Glutamatergic neuron (in vitro differentiated cells): ENCODE measurements at regions not wholly inside any gene's neighbourhood (a gene's known extent, or its start where the extent isn't known, plus 50 kb on each side); places are given as distances from the start of the nearest gene placed in this dataset.

Source experiments
- DNase-seq: peaks from one replicate; pipeline ENCODE4 v3.0.0; 2022
- H3K27ac Mint-ChIP-seq: one replicate; pipeline ENCODE4 v1.8.0; 2020; ENCODE audit warnings: mild to moderate bottlenecking, mixed read lengths, inconsistent platforms; ENCODE audit not compliant: unreplicated experiment
- H3K27me3 Mint-ChIP-seq: one replicate; pipeline ENCODE4 v1.8.0; 2020; ENCODE audit warnings: mild to moderate bottlenecking, moderate library complexity, mixed read lengths, inconsistent platforms; ENCODE audit not compliant: unreplicated experiment
- H3K36me3 Mint-ChIP-seq: one replicate; pipeline ENCODE4 v1.8.0; 2020; ENCODE audit warnings: mild to moderate bottlenecking, mixed read lengths, inconsistent platforms; ENCODE audit not compliant: unreplicated experiment
- H3K4me1 Mint-ChIP-seq: one replicate; pipeline ENCODE4 v1.8.0; 2020; ENCODE audit warnings: mild to moderate bottlenecking, low read depth, mixed read lengths, inconsistent platforms; ENCODE audit not compliant: unreplicated experiment
- H3K4me3 Mint-ChIP-seq: one replicate; pipeline ENCODE4 v1.8.0; 2020; ENCODE audit warnings: mild to moderate bottlenecking, mixed read lengths, inconsistent platforms; ENCODE audit not compliant: unreplicated experiment
- H3K9me3 Mint-ChIP-seq: one replicate; pipeline ENCODE4 v1.8.0; 2020; ENCODE audit warnings: mild to moderate bottlenecking, moderate library complexity, mixed read lengths, inconsistent platforms; ENCODE audit not compliant: unreplicated experiment
- CTCF ChIP-seq: fragments of 200-600 bp; sonication (generic); IDR thresholded peaks from one replicate; pipeline ENCODE4 v1.5.0; 2021; ENCODE audit not compliant: partially characterized antibody, unreplicated experiment

GRCh38 chr4:179071131-179071530 lies 1628.9 kb upstream of the AGA start:
- H3K4me3 Mint-ChIP-seq: no peak overlapping the region
- H3K9me3 Mint-ChIP-seq: no peaks in the 10 kb centered on the region
- no peak for DNase-seq
- no peaks in the 10 kb centered on the region for H3K36me3 Mint-ChIP-seq
- peaks cover 2% of the 10 kb centered on the region for H3K27me3 Mint-ChIP-seq
- H3K27ac Mint-ChIP-seq: no peak overlapping the region
- peaks cover 5% of the 10 kb centered on the region for H3K4me1 Mint-ChIP-seq
- TF ChIP-seq CTCF: no peak

- no peak overlapping the region for H3K27ac Mint-ChIP-seq
Observed at GRCh38 chr4:179076865-179077264, 1634.6 kb upstream of the AGA start.

GRCh38 chr4:179095585-179096221 lies 1653.5 kb upstream of the AGA start:
- Mint-ChIP-seq H3K27me3 (no peaks in the 10 kb centered on the region), H3K36me3 (no peaks in the 10 kb centered on the region), H3K4me1 (no peaks in the 10 kb centered on the region), H3K9me3 (no peaks in the 10 kb centered on the region), H3K4me3 (no peak overlapping the region), H3K27ac (no peak overlapping the region)
- DNase-seq: no peak
- no peak for TF ChIP-seq CTCF

More at GRCh38 chr4:179076865-179077264, 1634.6 kb upstream of the AGA start:
- Mint-ChIP-seq H3K9me3 (no peaks in the 10 kb centered on the region), H3K4me1 (peaks cover 5% of the 10 kb centered on the region), H3K27me3 (peaks cover 2% of the 10 kb centered on the region), H3K4me3 (no peak overlapping the region), H3K36me3 (no peaks in the 10 kb centered on the region)
- DNase-seq: no peak
- TF ChIP-seq CTCF: no peak

GRCh38 chr4:179097741-179098140 lies 1655.5 kb upstream of the AGA start:
- Mint-ChIP-seq H3K9me3 (no peaks in the 10 kb centered on the region), H3K4me3 (no peak overlapping the region), H3K27ac (no peak overlapping the region), H3K4me1 (no peaks in the 10 kb centered on the region), H3K36me3 (no peaks in the 10 kb centered on the region), H3K27me3 (no peaks in the 10 kb centered on the region)
- DNase-seq: no peak
- TF ChIP-seq CTCF: no peak

GRCh38 chr4:179110356-179110755 lies 1668.1 kb upstream of the AGA start:
- TF ChIP-seq CTCF: no peak
- no peak overlapping the region for H3K4me3 Mint-ChIP-seq
- DNase-seq: no peak
- H3K9me3 Mint-ChIP-seq: no peaks in the 10 kb centered on the region
- no peak overlapping the region for H3K27ac Mint-ChIP-seq
- H3K36me3 Mint-ChIP-seq: no peaks in the 10 kb centered on the region
- H3K27me3 Mint-ChIP-seq: no peaks in the 10 kb centered on the region
- H3K4me1 Mint-ChIP-seq: no peaks in the 10 kb centered on the region
